ENCODE measurements at regions not wholly inside any gene's neighbourhood (a gene's known extent, or its start where the extent isn't known, plus 50 kb on each side); places are given as distances from the start of the nearest gene placed in this dataset.
"Not testable (repeated sequence)": the region's sequence is repeated elsewhere in the genome, so short reads cannot be mapped to it uniquely, and the experiment has no call there.

DNA sequence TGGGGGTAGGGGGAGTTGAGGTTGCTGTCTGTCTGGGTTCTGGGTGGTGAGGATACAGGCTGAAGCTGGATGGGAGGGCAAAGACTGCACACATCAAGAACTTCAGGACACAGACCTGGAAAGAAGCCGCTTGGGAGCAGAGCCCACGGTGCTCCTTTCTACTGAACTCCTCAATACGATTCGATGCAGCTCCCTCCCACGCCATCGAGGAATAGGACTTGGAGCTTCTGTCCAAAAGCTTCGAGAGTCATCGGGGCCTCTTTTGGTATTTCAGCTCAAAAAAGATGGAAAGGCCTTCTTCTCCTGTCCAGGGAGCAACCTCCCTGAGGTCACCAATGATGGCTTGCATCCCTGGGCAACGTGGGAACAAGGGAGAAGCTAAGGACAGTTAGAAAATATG, 407.1 kb upstream of the MGMT start:
- no peak overlapping the region for H3K27ac ChIP-seq
- H3K4me3 ChIP-seq: no peak overlapping the region
- intact Hi-C loops (cut with DNase I): no loop called here
- no peaks in the 10 kb centered on the region for H3K27me3 ChIP-seq
- H3K4me1 ChIP-seq (ENCODE audit: insufficient read depth): no peaks in the 10 kb centered on the region
- H3K9me3 ChIP-seq: no peaks in the 10 kb centered on the region
- H3K36me3 ChIP-seq: no peaks in the 10 kb centered on the region
- DNase-seq: no peak
- WGBS, 3 donors: 70 to 81% (median 74%) methylated on average over 9 of the region's 9 CpGs
- TF ChIP-seq POLR2A (IDR thresholded peaks at IDR 0.05): no peak
- no peak for TF ChIP-seq EP300 (IDR thresholded peaks at IDR 0.05)
- TF ChIP-seq, protein P1, sequence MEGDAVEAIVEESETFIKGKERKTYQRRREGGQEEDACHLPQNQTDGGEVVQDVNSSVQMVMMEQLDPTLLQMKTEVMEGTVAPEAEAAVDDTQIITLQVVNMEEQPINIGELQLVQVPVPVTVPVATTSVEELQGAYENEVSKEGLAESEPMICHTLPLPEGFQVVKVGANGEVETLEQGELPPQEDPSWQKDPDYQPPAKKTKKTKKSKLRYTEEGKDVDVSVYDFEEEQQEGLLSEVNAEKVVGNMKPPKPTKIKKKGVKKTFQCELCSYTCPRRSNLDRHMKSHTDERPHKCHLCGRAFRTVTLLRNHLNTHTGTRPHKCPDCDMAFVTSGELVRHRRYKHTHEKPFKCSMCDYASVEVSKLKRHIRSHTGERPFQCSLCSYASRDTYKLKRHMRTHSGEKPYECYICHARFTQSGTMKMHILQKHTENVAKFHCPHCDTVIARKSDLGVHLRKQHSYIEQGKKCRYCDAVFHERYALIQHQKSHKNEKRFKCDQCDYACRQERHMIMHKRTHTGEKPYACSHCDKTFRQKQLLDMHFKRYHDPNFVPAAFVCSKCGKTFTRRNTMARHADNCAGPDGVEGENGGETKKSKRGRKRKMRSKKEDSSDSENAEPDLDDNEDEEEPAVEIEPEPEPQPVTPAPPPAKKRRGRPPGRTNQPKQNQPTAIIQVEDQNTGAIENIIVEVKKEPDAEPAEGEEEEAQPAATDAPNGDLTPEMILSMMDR (IDR thresholded peaks at IDR 0.05): no peak

DNA sequence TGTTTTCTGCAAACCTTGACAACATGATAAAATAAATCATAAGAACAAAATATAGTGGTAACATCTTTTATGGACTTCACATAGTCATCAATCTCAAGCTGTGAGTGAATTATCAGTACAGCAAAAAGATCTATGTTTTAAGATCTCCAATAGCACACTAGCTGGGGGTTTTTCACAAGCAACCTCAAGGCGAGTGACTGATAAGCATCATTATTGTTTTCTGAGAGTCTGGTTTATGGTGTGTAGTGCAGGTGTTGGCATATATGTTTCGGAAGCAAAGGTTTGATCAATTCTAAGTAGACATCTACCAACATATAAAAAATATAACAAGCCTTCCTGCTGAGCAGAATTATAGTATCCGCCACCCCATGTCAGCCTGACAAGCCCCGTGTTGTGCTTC, 403.8 kb upstream of the MGMT start:
- DNase-seq: no peak
- H3K4me1 ChIP-seq (ENCODE audit: insufficient read depth): no peaks in the 10 kb centered on the region
- H3K27ac ChIP-seq: no peak overlapping the region
- H3K27me3 ChIP-seq: no peaks in the 10 kb centered on the region
- no peaks in the 10 kb centered on the region for H3K9me3 ChIP-seq
- intact Hi-C loops (cut with DNase I): no loop called here
- 84 to 86% (median 85%) methylated on average over 4 of the region's 4 CpGs for WGBS, 3 donors
- no peak overlapping the region for H3K4me3 ChIP-seq
- H3K36me3 ChIP-seq: no peaks in the 10 kb centered on the region
- TF ChIP-seq POLR2A (IDR thresholded peaks at IDR 0.05) (no peak), EP300 (IDR thresholded peaks at IDR 0.05) (no peak)
- TF ChIP-seq, protein P1 (IDR thresholded peaks at IDR 0.05): no peak

DNA sequence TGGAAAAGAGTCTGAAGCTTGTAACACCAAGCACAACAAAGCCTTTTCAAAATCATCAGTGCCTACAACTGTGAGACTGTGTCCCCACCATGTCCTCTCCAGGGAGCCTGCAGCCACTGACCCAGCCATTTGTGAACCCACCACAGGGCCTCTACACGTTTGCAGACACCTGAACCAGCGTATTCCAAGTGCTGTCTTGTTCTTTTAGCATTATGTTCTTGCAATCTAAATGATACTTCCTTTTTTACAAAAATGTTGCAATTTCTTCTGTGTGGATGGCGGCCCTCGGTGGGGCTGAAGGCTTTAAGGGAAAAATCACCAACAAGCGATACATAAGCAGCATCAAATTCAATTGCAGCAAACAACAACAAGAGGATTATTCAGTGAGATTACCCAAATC, 403.2 kb upstream of the MGMT start:
- H3K27ac ChIP-seq: no peak overlapping the region
- H3K9me3 ChIP-seq: no peaks in the 10 kb centered on the region
- H3K36me3 ChIP-seq: no peaks in the 10 kb centered on the region
- H3K27me3 ChIP-seq: no peaks in the 10 kb centered on the region
- no peaks in the 10 kb centered on the region for H3K4me1 ChIP-seq (ENCODE audit: insufficient read depth)
- TF ChIP-seq POLR2A (IDR thresholded peaks at IDR 0.05): no peak
- TF ChIP-seq, protein P1 (IDR thresholded peaks at IDR 0.05): no peak
- no peak for TF ChIP-seq EP300 (IDR thresholded peaks at IDR 0.05)
- intact Hi-C loops (cut with DNase I): no loop called here
- no peak for DNase-seq
- no peak overlapping the region for H3K4me3 ChIP-seq
- 83 to 93% (median 86%) methylated on average over 5 of the region's 5 CpGs for WGBS, 3 donors

DNA sequence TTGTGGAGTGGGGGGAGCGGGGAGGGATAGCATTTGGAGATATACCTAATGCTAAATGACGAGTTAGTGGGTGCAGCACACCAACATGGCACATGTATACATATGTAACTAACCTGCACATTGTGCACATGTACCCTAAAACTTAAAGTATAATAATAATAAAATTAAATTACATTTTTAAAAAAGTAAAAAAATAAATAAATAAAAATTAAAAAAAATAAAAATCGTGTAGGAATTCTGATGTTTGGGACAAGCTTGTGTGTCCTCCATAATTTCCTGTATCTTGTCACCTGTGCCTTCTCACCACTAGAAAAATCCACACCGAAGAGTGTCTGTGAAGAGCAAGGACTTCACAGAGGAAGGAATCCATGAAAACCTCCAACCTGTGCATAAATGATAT, 400.5 kb upstream of the MGMT start:
- H3K4me3 ChIP-seq; H3K27ac ChIP-seq; H3K9me3 ChIP-seq; H3K27me3 ChIP-seq; intact Hi-C loops (cut with DNase I); H3K36me3 ChIP-seq; H3K4me1 ChIP-seq (ENCODE audit: insufficient read depth); DNase-seq: not testable (repeated sequence)
- 91 to 93% (median 92%) methylated on average over 4 of the region's 4 CpGs for WGBS, 3 donors

DNA sequence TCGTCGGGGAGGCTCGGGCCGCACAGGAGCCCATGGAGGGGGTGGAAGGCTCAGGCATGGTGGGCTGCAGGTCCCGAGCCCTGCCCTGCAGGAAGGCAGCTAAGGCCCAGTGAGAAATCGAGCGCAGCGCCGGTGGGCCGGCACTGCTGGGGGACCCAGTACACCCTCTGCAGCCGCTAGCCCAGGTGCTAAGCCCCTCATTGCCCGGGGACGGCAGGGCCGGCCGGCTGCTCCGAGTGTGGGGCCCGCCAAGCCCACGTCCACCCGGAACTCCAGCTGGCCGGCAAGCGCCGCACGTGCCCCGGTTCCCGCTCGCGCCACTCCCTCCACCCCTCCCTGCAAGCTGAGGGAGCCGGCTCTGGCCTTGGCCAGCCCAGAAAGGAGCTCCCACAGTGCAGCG, 395.6 kb upstream of the MGMT start:
- not testable (repeated sequence) for H3K9me3 ChIP-seq, DNase-seq
- 93 to 98% (median 96%) methylated on average over 29 of the region's 29 CpGs for WGBS, 3 donors

DNA sequence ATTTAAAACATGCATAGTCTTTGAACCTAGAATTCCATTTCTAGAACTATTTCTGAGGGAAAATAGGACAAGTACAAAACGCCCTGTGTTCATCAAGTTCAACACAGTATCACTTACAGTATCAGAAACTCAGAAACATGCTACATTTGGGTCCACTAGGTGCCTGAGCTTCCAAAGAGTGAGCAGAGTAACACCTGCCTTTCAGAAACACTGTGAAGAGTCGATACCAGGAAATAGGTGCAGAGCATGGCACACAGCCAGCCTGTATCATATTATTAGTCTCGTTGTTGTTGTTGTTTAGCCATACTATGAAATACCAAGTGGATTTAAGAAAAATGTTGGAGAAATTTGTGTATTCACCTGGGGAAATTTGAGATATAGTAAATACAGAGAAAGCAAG, 392.1 kb upstream of the MGMT start:
- Histone ChIP-seq H3K4me1 (ENCODE audit: insufficient read depth) (no peaks in the 10 kb centered on the region), H3K9me3 (no peaks in the 10 kb centered on the region), H3K27ac (no peak overlapping the region), H3K36me3 (no peaks in the 10 kb centered on the region), H3K27me3 (no peaks in the 10 kb centered on the region), H3K4me3 (no peak overlapping the region)
- intact Hi-C loops (cut with DNase I): no loop called here
- 50 to 68% (median 65%) methylated on average over 3 of the region's 3 CpGs for WGBS, 3 donors
- no peak for TF ChIP-seq EP300 (IDR thresholded peaks at IDR 0.05)
- no peak for TF ChIP-seq POLR2A (IDR thresholded peaks at IDR 0.05)
- TF ChIP-seq, protein P1 (IDR thresholded peaks at IDR 0.05): no peak
- no peak for DNase-seq

More for the DNA sequence above, 395.6 kb upstream of the MGMT start:
- H3K36me3 ChIP-seq; intact Hi-C loops (cut with DNase I); H3K27me3 ChIP-seq; H3K27ac ChIP-seq; H3K4me1 ChIP-seq (ENCODE audit: insufficient read depth); H3K4me3 ChIP-seq: not testable (repeated sequence)

Data from ovary (tissue), 7 donors.